Hepatocyte (in vitro differentiated cells): ENCODE measurements at regions not wholly inside any gene's neighbourhood (a gene's known extent, or its start where the extent isn't known, plus 50 kb on each side); places are given as distances from the start of the nearest gene placed in this dataset.

Source experiments
- CTCF ChIP-seq: fragments of 200-600 bp; sonication (generic); IDR thresholded peaks from 2 replicates; pipeline ENCODE4 v1.5.1; 2016; ENCODE audit warnings: antibody characterized with exemption, mild to moderate bottlenecking; ENCODE audit not compliant: poor library complexity
- EZH2 ChIP-seq: fragments of 200-600 bp; sonication (generic); IDR thresholded peaks from 2 replicates; pipeline ENCODE4 v1.6.1; 2016; ENCODE audit warnings: antibody characterized with exemption, mild to moderate bottlenecking, borderline replicate concordance
- EZH2phosphoT487 ChIP-seq: fragments of 200-600 bp; sonication (generic); IDR thresholded peaks from one replicate; pipeline ENCODE4 v1.6.1; 2018; ENCODE audit warnings: antibody characterized with exemption, mild to moderate bottlenecking, low read depth, moderate library complexity; ENCODE audit not compliant: unreplicated experiment, severe bottlenecking

GRCh38 chr3:56985878-56986277 is 74.6 kb upstream of the SPATA12 start:
- TF ChIP-seq CTCF (no peak), EZH2 (no peak), EZH2phosphoT487 (no peak)
